Testis (tissue), 2 donors: ENCODE measurements at regions not wholly inside any gene's neighbourhood (a gene's known extent, or its start where the extent isn't known, plus 50 kb on each side); places are given as distances from the start of the nearest gene placed in this dataset.

Experiments used
- DNase-seq: peaks from one replicate; pipeline ENCODE4 v3.0.0-alpha.2; 2019
- H3K27ac ChIP-seq, 2 donors: fragments of 200-600 bp; sonication (generic); one replicate each; pipeline ENCODE4 v1.5.1; 2019
- H3K27me3 ChIP-seq: fragments of 200-600 bp; sonication (generic); one replicate; pipeline ENCODE4 v1.5.1; 2019
- H3K36me3 ChIP-seq: fragments of 200-600 bp; sonication (generic); one replicate; pipeline ENCODE4 v1.5.1; 2017; ENCODE audit warnings: low read depth; ENCODE audit errors: missing control alignments
- H3K4me1 ChIP-seq: fragments of 200-600 bp; sonication (generic); one replicate; pipeline ENCODE4 v1.5.1; 2019
- H3K4me3 ChIP-seq, 2 donors: fragments of 200-600 bp; sonication (generic); one replicate each; pipeline ENCODE4 v1.5.1; 2017 to 2019
- H3K9me3 ChIP-seq: fragments of 200-600 bp; sonication (generic); one replicate; pipeline ENCODE4 v1.5.1; 2017
- POLR2A ChIP-seq: fragments of 450-650 bp; IDR thresholded peaks from one replicate; pipeline ENCODE4 v1.6.1; 2017; ENCODE audit warnings: antibody characterized with exemption, mild to moderate bottlenecking, moderate library complexity
- WGBS, 2 donors: methylation state at CpG; one replicate each; pipeline ENCODE4 v1.1.5; 2018; 5-methylcytosine and 5-hydroxymethylcytosine counted together
- intact Hi-C: fragments of 100-400 bp; cut with DNase I; formaldehyde crosslinking; loops from one replicate; pipeline ENCODE4 v1.15.1; 2023; ENCODE audit warnings: low total_unique reads
- TF ChIP-seq, protein P1 (sequence below), 3 experiments: fragments of 450-650 bp in 2 of 3; fragments of 200-600 bp in 1 of 3; sonication (generic) in 1 of 3; IDR thresholded peaks; one replicate each; pipeline ENCODE4 v1.5.1; 2016 to 2019; ENCODE audit warnings: antibody characterized with exemption in 3 of 3, mild to moderate bottlenecking in 2 of 3, moderate library complexity in 1 of 3

DNA sequence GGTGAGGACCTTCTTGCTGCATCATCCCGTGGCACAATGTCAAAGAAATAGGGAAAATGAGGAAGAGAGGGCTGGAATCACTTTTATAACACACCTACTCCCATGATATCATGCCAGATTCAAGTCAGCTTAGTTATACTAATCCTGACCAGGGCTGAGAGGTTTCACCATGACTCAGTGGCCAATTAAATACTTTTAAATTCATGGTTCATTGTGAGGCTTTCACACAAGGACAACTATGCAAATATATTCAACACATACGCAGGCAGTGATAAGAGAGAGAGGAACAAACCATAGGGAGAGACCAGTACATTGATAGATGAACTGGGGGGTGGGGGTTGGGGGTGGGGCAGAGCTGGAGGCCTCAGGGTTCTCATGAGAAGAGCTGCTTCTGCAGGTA lies 313.1 kb downstream of the LRFN2 start:
- Histone ChIP-seq H3K27ac (no peak overlapping the region), H3K27me3 (no peaks in the 10 kb centered on the region), H3K4me3 (no peak overlapping the region), H3K4me1 (peaks cover 5% of the 10 kb centered on the region), H3K36me3 (no peaks in the 10 kb centered on the region), H3K9me3 (no peaks in the 10 kb centered on the region)
- no peak for DNase-seq
- intact Hi-C loops, result no loop called here
- TF ChIP-seq, protein P1, sequence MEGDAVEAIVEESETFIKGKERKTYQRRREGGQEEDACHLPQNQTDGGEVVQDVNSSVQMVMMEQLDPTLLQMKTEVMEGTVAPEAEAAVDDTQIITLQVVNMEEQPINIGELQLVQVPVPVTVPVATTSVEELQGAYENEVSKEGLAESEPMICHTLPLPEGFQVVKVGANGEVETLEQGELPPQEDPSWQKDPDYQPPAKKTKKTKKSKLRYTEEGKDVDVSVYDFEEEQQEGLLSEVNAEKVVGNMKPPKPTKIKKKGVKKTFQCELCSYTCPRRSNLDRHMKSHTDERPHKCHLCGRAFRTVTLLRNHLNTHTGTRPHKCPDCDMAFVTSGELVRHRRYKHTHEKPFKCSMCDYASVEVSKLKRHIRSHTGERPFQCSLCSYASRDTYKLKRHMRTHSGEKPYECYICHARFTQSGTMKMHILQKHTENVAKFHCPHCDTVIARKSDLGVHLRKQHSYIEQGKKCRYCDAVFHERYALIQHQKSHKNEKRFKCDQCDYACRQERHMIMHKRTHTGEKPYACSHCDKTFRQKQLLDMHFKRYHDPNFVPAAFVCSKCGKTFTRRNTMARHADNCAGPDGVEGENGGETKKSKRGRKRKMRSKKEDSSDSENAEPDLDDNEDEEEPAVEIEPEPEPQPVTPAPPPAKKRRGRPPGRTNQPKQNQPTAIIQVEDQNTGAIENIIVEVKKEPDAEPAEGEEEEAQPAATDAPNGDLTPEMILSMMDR (IDR thresholded peaks at IDR 0.05), result no peak
- TF ChIP-seq POLR2A, result no peak
- 90 to 95% methylated on average over 2 of the region's 2 CpGs for WGBS, 2 donors

GRCh38 chr6:40268614-40269013 lies 318.6 kb downstream of the LRFN2 start:
- DNase-seq, result no peak
- WGBS, 2 donors, result 70 to 73% methylated on average over 5 of the region's 5 CpGs
- H3K4me1 ChIP-seq, result no peaks in the 10 kb centered on the region
- H3K4me3 ChIP-seq, result no peak overlapping the region
- H3K27ac ChIP-seq, result no peak overlapping the region
- no peaks in the 10 kb centered on the region for H3K27me3 ChIP-seq
- H3K36me3 ChIP-seq, result no peaks in the 10 kb centered on the region
- TF ChIP-seq, protein P1 (IDR thresholded peaks at IDR 0.05), result no peak
- no peak for TF ChIP-seq POLR2A
- no peaks in the 10 kb centered on the region for H3K9me3 ChIP-seq
- intact Hi-C loops, result no loop called here

GRCh38 chr6:40268166-40268565 lies 319.0 kb downstream of the LRFN2 start:
- WGBS, 2 donors, result 49 to 58% methylated on average over 2 of the region's 2 CpGs
- Histone ChIP-seq H3K36me3 (no peaks in the 10 kb centered on the region), H3K27ac (no peak overlapping the region), H3K27me3 (no peaks in the 10 kb centered on the region), H3K4me3 (no peak overlapping the region), H3K9me3 (no peaks in the 10 kb centered on the region), H3K4me1 (no peaks in the 10 kb centered on the region)
- DNase-seq, result no peak
- intact Hi-C loops, result no loop called here
- no peak for TF ChIP-seq POLR2A
- TF ChIP-seq, protein P1 (IDR thresholded peaks at IDR 0.05), result no peak

DNA sequence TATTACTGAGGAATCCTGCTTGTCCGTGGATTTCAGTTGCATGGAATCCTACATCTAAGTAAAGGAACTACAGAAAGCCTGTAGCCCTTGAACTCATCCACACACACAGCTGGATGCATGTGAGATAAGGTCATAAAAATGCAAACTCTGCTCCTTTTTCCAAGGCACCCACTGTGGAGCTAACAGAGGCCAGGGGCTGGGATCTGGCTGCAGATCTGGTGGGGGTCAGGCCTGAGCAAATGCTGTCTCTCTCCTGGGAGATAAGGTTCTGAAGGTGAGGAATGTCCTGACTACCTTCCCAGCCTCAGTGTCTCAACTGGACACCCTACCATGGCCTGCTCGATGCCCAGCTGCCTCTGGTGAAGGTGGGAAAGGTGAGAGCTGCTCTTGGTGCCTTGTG lies 321.5 kb downstream of the LRFN2 start:
- no peak for DNase-seq
- Histone ChIP-seq H3K4me3 (no peak overlapping the region), H3K9me3 (no peaks in the 10 kb centered on the region), H3K4me1 (no peaks in the 10 kb centered on the region), H3K27ac (no peak overlapping the region), H3K27me3 (no peaks in the 10 kb centered on the region), H3K36me3 (no peaks in the 10 kb centered on the region)
- intact Hi-C loops, result no loop called here
- TF ChIP-seq POLR2A, result no peak
- 76 to 80% methylated on average over 2 of the region's 2 CpGs for WGBS, 2 donors

DNA sequence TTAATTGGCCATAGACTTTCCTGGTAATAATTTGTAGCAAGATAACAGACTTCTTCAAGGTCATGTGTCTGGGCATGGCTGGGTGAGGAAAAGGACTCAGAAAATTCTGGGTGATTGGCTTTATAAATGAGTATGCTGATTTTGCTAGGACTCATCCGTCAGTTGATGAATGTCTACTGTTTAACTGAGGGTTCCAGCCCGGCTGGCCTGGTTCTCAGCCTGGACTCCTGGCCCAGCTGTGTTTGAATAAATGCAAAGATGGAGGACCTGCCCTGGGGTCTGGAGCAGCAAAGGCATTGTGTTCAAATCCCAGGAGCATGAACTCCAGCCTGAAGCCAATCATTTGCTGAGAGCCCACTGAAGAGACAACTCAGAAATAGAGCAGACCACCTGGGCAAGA lies 323.2 kb downstream of the LRFN2 start:
- DNase-seq, result peak; percentile 14
- 23 to 24% methylated on average over 2 of the region's 2 CpGs for WGBS, 2 donors

More for the DNA sequence above, 323.2 kb downstream of the LRFN2 start:
- Histone ChIP-seq H3K27me3 (no peaks in the 10 kb centered on the region), H3K9me3 (no peaks in the 10 kb centered on the region), H3K27ac (no peak overlapping the region), H3K4me3 (no peak overlapping the region), H3K36me3 (no peaks in the 10 kb centered on the region), H3K4me1 (no peaks in the 10 kb centered on the region)
- intact Hi-C loops, result no loop called here
- no peak for TF ChIP-seq POLR2A
- TF ChIP-seq, protein P1 (IDR thresholded peaks at IDR 0.05), result no peak
